Hepatocyte (in vitro differentiated cells): ENCODE measurements at regions not wholly inside any gene's neighbourhood (a gene's known extent, or its start where the extent isn't known, plus 50 kb on each side); places are given as distances from the start of the nearest gene placed in this dataset.
A peak's percentile ranks its signal among the peaks of the same experiment; 100 is the strongest.

Source experiments
- DNase-seq: peaks from one replicate; pipeline ENCODE4 v3.0.0-alpha.2; 2016; ENCODE audit warnings: low spot score
- H2AFZ ChIP-seq: fragments of 200-600 bp; sonication (generic); 2 replicates; pipeline ENCODE4 v1.6.0; 2016; ENCODE audit warnings: antibody characterized with exemption, mild to moderate bottlenecking
- H3K27ac ChIP-seq: fragments of 200-600 bp; sonication (generic); 2 replicates; pipeline ENCODE4 v1.5.1; 2016; ENCODE audit warnings: mild to moderate bottlenecking
- H3K27me3 ChIP-seq: fragments of 200-600 bp; sonication (generic); 2 replicates; pipeline ENCODE4 v1.6.1; 2016
- H3K36me3 ChIP-seq: fragments of 200-600 bp; sonication (generic); replicated peaks from 2 replicates; pipeline ENCODE4 v1.5.1; 2016; ENCODE audit warnings: low read depth; ENCODE audit not compliant: insufficient read depth
- H3K4me1 ChIP-seq: fragments of 200-600 bp; sonication (generic); 2 replicates; pipeline ENCODE4 v1.5.1; 2016; ENCODE audit warnings: mild to moderate bottlenecking, moderate library complexity; ENCODE audit not compliant: insufficient read depth
- H3K4me2 ChIP-seq: fragments of 200-600 bp; sonication (generic); 2 replicates; pipeline ENCODE4 v1.6.0; 2016
- H3K4me3 ChIP-seq: fragments of 200-600 bp; sonication (generic); 2 replicates; pipeline ENCODE4 v1.5.1; 2016; ENCODE audit warnings: mild to moderate bottlenecking
- H3K79me2 ChIP-seq: fragments of 200-600 bp; sonication (generic); 2 replicates; pipeline ENCODE4 v1.6.0; 2017; ENCODE audit warnings: mild to moderate bottlenecking
- H3K9me2 ChIP-seq: fragments of 200-600 bp; sonication (generic); replicated peaks from 2 replicates; pipeline ENCODE4 v1.6.0; 2017; ENCODE audit warnings: mild to moderate bottlenecking; ENCODE audit not compliant: insufficient read depth
- H3K9me3 ChIP-seq: fragments of 200-600 bp; sonication (generic); 2 replicates; pipeline ENCODE4 v1.5.1; 2016; ENCODE audit warnings: low read depth, mild to moderate bottlenecking
- H4K20me1 ChIP-seq: fragments of 200-600 bp; sonication (generic); 2 replicates; pipeline ENCODE4 v1.6.0; 2016; ENCODE audit warnings: mild to moderate bottlenecking; ENCODE audit not compliant: insufficient read depth, poor library complexity, severe bottlenecking
- CTCF ChIP-seq: fragments of 200-600 bp; sonication (generic); IDR thresholded peaks from 2 replicates; pipeline ENCODE4 v1.5.1; 2016; ENCODE audit warnings: antibody characterized with exemption, mild to moderate bottlenecking; ENCODE audit not compliant: poor library complexity
- EZH2 ChIP-seq: fragments of 200-600 bp; sonication (generic); IDR thresholded peaks from 2 replicates; pipeline ENCODE4 v1.6.1; 2016; ENCODE audit warnings: antibody characterized with exemption, mild to moderate bottlenecking, borderline replicate concordance
- EZH2phosphoT487 ChIP-seq: fragments of 200-600 bp; sonication (generic); IDR thresholded peaks from one replicate; pipeline ENCODE4 v1.6.1; 2018; ENCODE audit warnings: antibody characterized with exemption, mild to moderate bottlenecking, low read depth, moderate library complexity; ENCODE audit not compliant: unreplicated experiment, severe bottlenecking
- WGBS: methylation state at CpG from one replicate; pipeline ENCODE4 v1.1.6; 2016; ENCODE audit warnings: low lambda C conversion rate; ENCODE audit errors: missing lambda C conversion rate; 5-methylcytosine and 5-hydroxymethylcytosine counted together

DNA sequence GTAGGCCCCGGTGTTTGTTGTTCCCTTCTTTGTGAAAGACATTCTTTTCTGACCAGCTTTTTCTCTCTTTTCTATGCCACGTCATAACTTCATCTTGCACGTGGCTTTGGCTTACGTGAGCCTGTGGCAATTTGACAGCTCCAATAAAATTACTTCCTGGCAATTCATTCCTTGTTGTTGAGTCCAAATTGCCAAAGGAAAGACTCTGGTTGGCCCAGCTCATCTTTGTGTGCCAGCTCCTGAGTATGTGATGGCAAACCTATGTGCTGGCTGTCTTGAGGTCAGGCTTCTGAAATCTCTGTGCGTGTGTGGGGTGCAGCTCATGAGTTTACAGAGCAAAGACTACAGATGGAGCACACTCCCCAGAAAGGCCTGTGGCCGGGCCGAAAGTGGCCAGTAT is 272.5 kb upstream of the SGK1 start:
- 91% methylated on average over 7 of the region's 7 CpGs for WGBS
- H3K36me3 ChIP-seq, result no peaks in the 10 kb centered on the region
- H2AFZ ChIP-seq, result no peak overlapping the region
- no peaks in the 10 kb centered on the region for H3K79me2 ChIP-seq
- H3K4me2 ChIP-seq, result no peak overlapping the region
- no peaks in the 10 kb centered on the region for H3K9me3 ChIP-seq
- no peak overlapping the region for H3K27ac ChIP-seq
- H3K27me3 ChIP-seq, result no peaks in the 10 kb centered on the region
- H3K9me2 ChIP-seq, result no peaks in the 10 kb centered on the region
- H4K20me1 ChIP-seq, result no peaks in the 10 kb centered on the region
- H3K4me1 ChIP-seq, result no peaks in the 10 kb centered on the region
- TF ChIP-seq EZH2, result no peak
- TF ChIP-seq CTCF, result no peak
- no peak for TF ChIP-seq EZH2phosphoT487
- H3K4me3 ChIP-seq, result no peak overlapping the region
- no peak for DNase-seq

- Histone ChIP-seq H4K20me1 (no peaks in the 10 kb centered on the region), H3K4me3 (no peak overlapping the region), H3K27ac (no peak overlapping the region), H3K27me3 (no peaks in the 10 kb centered on the region), H3K79me2 (no peaks in the 10 kb centered on the region), H3K4me1 (no peaks in the 10 kb centered on the region), H3K4me2 (no peak overlapping the region), H3K9me3 (no peaks in the 10 kb centered on the region), H2AFZ (no peak overlapping the region), H3K36me3 (no peaks in the 10 kb centered on the region), H3K9me2 (no peaks in the 10 kb centered on the region)
- no peak for TF ChIP-seq EZH2
- no peak for TF ChIP-seq CTCF
- no peak for TF ChIP-seq EZH2phosphoT487
- DNase-seq, result no peak
- 98% methylated on average over 5 of the region's 5 CpGs for WGBS
Measured at GRCh38 chr6:134590004-134590403, 272.1 kb upstream of the SGK1 start.

DNA sequence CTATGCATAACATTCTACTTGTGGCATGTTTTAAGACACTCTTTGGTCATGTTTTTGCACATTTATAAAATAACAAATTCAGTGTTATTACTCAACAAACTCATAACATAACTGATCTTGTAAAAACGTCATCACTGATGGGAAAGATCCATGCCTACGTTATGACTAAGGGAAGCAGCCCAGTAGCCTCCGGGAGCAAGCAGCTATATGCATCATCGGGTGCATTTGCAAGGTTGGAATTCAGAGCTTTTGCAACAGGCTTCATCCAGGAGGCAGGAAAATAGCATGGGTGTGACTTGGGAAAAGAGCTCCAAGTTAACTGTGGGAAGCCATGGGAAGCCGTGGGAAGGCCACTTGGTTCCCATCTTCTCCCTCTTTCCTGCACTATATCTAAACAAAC is 271.6 kb upstream of the SGK1 start:
- Histone ChIP-seq H3K27me3 (no peaks in the 10 kb centered on the region), H2AFZ (no peak overlapping the region), H3K9me3 (no peaks in the 10 kb centered on the region), H3K9me2 (no peaks in the 10 kb centered on the region), H4K20me1 (no peaks in the 10 kb centered on the region), H3K36me3 (no peaks in the 10 kb centered on the region), H3K79me2 (no peaks in the 10 kb centered on the region), H3K4me1 (no peaks in the 10 kb centered on the region), H3K4me2 (no peak overlapping the region), H3K4me3 (no peak overlapping the region), H3K27ac (no peak overlapping the region)
- TF ChIP-seq EZH2phosphoT487 (no peak), EZH2 (no peak), CTCF (no peak)
- WGBS, result 58% methylated on average over 5 of the region's 5 CpGs
- DNase-seq, result peak; percentile 42

DNA sequence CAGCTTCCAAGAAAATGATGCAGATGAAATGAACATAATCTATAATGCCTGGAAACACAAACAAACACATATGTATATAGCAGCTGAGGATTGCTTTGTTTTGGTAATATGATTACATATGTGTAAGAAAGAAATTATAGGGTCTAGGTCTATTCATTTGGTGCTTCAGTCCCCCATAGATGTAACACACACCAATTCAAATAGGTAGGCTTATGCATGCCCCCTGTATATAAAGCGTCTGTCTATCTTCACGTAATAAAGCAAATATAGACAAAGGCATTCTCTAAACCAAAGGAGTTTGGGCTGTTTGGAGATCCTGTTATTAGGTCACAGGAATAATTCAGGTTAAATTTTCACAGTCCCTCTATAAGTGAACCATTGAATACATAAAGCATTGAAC is 270.4 kb upstream of the SGK1 start:
- Histone ChIP-seq H3K36me3 (no peaks in the 10 kb centered on the region), H3K27me3 (no peaks in the 10 kb centered on the region), H3K4me3 (no peak overlapping the region), H2AFZ (no peak overlapping the region), H3K4me1 (no peaks in the 10 kb centered on the region), H3K9me2 (no peaks in the 10 kb centered on the region), H3K27ac (no peak overlapping the region), H4K20me1 (no peaks in the 10 kb centered on the region), H3K79me2 (no peaks in the 10 kb centered on the region), H3K9me3 (no peaks in the 10 kb centered on the region), H3K4me2 (no peak overlapping the region)
- WGBS, result 96% methylated on average over 2 of the region's 2 CpGs
- TF ChIP-seq EZH2phosphoT487, result no peak
- DNase-seq, result no peak
